GM23338 (cell line): ENCODE measurements at regions not wholly inside any gene's neighbourhood (a gene's known extent, or its start where the extent isn't known, plus 50 kb on each side); places are given as distances from the start of the nearest gene placed in this dataset.

ENCODE experiments used
- ATAC-seq: fragments of 200-7000 bp; cut with Tn5 transposase; 3 replicates; pipeline ENCODE4 v1.9.1; 2020
- DNase-seq: peaks from one replicate; pipeline ENCODE4 v3.0.0-alpha.2; 2015; ENCODE audit warnings: low spot score
- H2AFZ ChIP-seq: fragments of 200-600 bp; sonication (generic); 2 replicates; pipeline ENCODE4 v1.8.0; 2016; ENCODE audit warnings: antibody characterized with exemption, mild to moderate bottlenecking, moderate library complexity
- H3F3A ChIP-seq: fragments of 200-600 bp; sonication (generic); replicated peaks from 2 replicates; pipeline ENCODE4 v1.8.0; 2017; ENCODE audit warnings: antibody characterized with exemption, mixed run types, low read depth
- H3K27ac ChIP-seq: fragments of 200-600 bp; sonication (generic); 2 replicates; pipeline ENCODE4 v1.6.1; 2016; ENCODE audit warnings: low read depth
- H3K27me3 ChIP-seq: fragments of 200-600 bp; sonication (generic); 2 replicates; pipeline ENCODE4 v1.8.0; 2016; ENCODE audit warnings: mild to moderate bottlenecking, mixed run types, moderate library complexity; ENCODE audit not compliant: insufficient read depth
- H3K36me3 ChIP-seq: fragments of 200-600 bp; sonication (generic); 2 replicates; pipeline ENCODE4 v1.8.0; 2016; ENCODE audit warnings: mild to moderate bottlenecking; ENCODE audit not compliant: insufficient read depth
- H3K4me1 ChIP-seq: fragments of 200-600 bp; sonication (generic); 2 replicates; pipeline ENCODE4 v1.8.0; 2016; ENCODE audit warnings: mild to moderate bottlenecking, moderate library complexity; ENCODE audit not compliant: insufficient read depth
- H3K4me2 ChIP-seq: fragments of 200-600 bp; sonication (generic); 2 replicates; pipeline ENCODE4 v1.7.1; 2017; ENCODE audit warnings: mixed run types
- H3K4me3 ChIP-seq: fragments of 200-600 bp; sonication (generic); 2 replicates; pipeline ENCODE4 v1.6.1; 2016; ENCODE audit warnings: mixed run types
- H3K79me2 ChIP-seq: fragments of 200-600 bp; sonication (generic); replicated peaks from 2 replicates; pipeline ENCODE4 v1.8.0; 2017; ENCODE audit warnings: mild to moderate bottlenecking; ENCODE audit not compliant: insufficient read depth
- H3K9me2 ChIP-seq: fragments of 200-600 bp; sonication (generic); 2 replicates; pipeline ENCODE4 v1.8.0; 2017; ENCODE audit not compliant: insufficient read depth
- H4K20me1 ChIP-seq: fragments of 200-600 bp; sonication (generic); replicated peaks from 2 replicates; pipeline ENCODE4 v1.8.0; 2017; ENCODE audit warnings: mild to moderate bottlenecking; ENCODE audit not compliant: insufficient read depth
- H3K27ac Mint-ChIP-seq: 2 replicates; pipeline ENCODE4 v1.8.0; 2020; ENCODE audit warnings: inconsistent platforms, mild to moderate bottlenecking, moderate library complexity, mixed read lengths
- H3K27me3 Mint-ChIP-seq: 3 replicates; pipeline ENCODE4 v1.8.0; 2022; ENCODE audit warnings: low read depth, mild to moderate bottlenecking, moderate library complexity, mixed read lengths, inconsistent platforms; ENCODE audit not compliant: insufficient read depth, poor library complexity
- H3K36me3 Mint-ChIP-seq: 3 replicates; pipeline ENCODE4 v1.8.0; 2021; ENCODE audit warnings: low read depth, mild to moderate bottlenecking, inconsistent platforms, moderate library complexity, mixed read lengths
- H3K4me1 Mint-ChIP-seq: 3 replicates; pipeline ENCODE4 v1.8.0; 2020; ENCODE audit warnings: mild to moderate bottlenecking, inconsistent platforms, mixed read lengths
- H3K4me3 Mint-ChIP-seq: 3 replicates; pipeline ENCODE4 v1.8.0; 2021; ENCODE audit warnings: moderate library complexity, mild to moderate bottlenecking, inconsistent platforms, mixed read lengths
- H3K9me3 Mint-ChIP-seq: 3 replicates; pipeline ENCODE4 v1.8.0; 2020; ENCODE audit warnings: moderate library complexity, mild to moderate bottlenecking, inconsistent platforms, mixed read lengths
- CREB1 ChIP-seq: fragments of 250-450 bp; sonication (Bioruptor Pico); IDR thresholded peaks from 2 replicates; pipeline ENCODE4 v1.5.0; 2020; ENCODE audit warnings: low read depth, mild to moderate bottlenecking, moderate library complexity
- ETS1 ChIP-seq: IDR thresholded peaks from 2 replicates; pipeline ENCODE4 v1.6.1; 2016; ENCODE audit warnings: antibody characterized with exemption
- EZH2 ChIP-seq: fragments of 200-600 bp; sonication (generic); IDR thresholded peaks from one replicate; pipeline ENCODE4 v1.8.0; 2017; ENCODE audit warnings: antibody characterized with exemption, mild to moderate bottlenecking, low read depth; ENCODE audit not compliant: unreplicated experiment
- EZH2phosphoT487 ChIP-seq: fragments of 200-600 bp; sonication (generic); IDR thresholded peaks from one replicate; pipeline ENCODE4 v1.8.1; 2018; ENCODE audit warnings: antibody characterized with exemption; ENCODE audit not compliant: unreplicated experiment
- JUNB ChIP-seq: IDR thresholded peaks from one replicate; pipeline ENCODE4 v1.6.1; 2016; ENCODE audit warnings: antibody characterized with exemption; ENCODE audit not compliant: unreplicated experiment
- NANOG ChIP-seq: IDR thresholded peaks from 2 replicates; pipeline ENCODE4 v1.6.1; 2016; ENCODE audit warnings: antibody characterized with exemption, borderline replicate concordance
- POLR2AphosphoS5 ChIP-seq: IDR thresholded peaks from 2 replicates; pipeline ENCODE4 v1.6.1; 2016; ENCODE audit warnings: antibody characterized with exemption, low read depth
- ZNF331 ChIP-seq: fragments of 250-450 bp; sonication (Bioruptor Pico); IDR thresholded peaks from 2 replicates; pipeline ENCODE4 v1.5.0; 2020; ENCODE audit warnings: low read depth, mild to moderate bottlenecking, moderate library complexity
- TF ChIP-seq, protein P1 (sequence below): IDR thresholded peaks from one replicate; pipeline ENCODE4 v1.6.1; 2018; ENCODE audit warnings: antibody characterized with exemption; ENCODE audit not compliant: unreplicated experiment
- TF ChIP-seq, protein P2 (sequence below), 2 experiments: fragments of 200-600 bp in 1 of 2; sonication (generic) in 1 of 2; conservative IDR thresholded peaks; 2 replicates each; pipeline versions ENCODE4 v1.5.1 to v1.6.1; 2016 to 2017; ENCODE audit warnings: antibody characterized with exemption in 2 of 2, low read depth in 2 of 2, mild to moderate bottlenecking in 2 of 2, moderate library complexity in 1 of 2

- TF ChIP-seq CREB1 (CRISPR knock-in tag) (no peak), JUNB (no peak), ETS1 (no peak), NANOG (no peak), ZNF331 (CRISPR knock-in tag) (no peak), POLR2AphosphoS5 (no peak)
- TF ChIP-seq, protein P1, sequence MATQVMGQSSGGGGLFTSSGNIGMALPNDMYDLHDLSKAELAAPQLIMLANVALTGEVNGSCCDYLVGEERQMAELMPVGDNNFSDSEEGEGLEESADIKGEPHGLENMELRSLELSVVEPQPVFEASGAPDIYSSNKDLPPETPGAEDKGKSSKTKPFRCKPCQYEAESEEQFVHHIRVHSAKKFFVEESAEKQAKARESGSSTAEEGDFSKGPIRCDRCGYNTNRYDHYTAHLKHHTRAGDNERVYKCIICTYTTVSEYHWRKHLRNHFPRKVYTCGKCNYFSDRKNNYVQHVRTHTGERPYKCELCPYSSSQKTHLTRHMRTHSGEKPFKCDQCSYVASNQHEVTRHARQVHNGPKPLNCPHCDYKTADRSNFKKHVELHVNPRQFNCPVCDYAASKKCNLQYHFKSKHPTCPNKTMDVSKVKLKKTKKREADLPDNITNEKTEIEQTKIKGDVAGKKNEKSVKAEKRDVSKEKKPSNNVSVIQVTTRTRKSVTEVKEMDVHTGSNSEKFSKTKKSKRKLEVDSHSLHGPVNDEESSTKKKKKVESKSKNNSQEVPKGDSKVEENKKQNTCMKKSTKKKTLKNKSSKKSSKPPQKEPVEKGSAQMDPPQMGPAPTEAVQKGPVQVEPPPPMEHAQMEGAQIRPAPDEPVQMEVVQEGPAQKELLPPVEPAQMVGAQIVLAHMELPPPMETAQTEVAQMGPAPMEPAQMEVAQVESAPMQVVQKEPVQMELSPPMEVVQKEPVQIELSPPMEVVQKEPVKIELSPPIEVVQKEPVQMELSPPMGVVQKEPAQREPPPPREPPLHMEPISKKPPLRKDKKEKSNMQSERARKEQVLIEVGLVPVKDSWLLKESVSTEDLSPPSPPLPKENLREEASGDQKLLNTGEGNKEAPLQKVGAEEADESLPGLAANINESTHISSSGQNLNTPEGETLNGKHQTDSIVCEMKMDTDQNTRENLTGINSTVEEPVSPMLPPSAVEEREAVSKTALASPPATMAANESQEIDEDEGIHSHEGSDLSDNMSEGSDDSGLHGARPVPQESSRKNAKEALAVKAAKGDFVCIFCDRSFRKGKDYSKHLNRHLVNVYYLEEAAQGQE = no peak
Measured at GRCh38 chr10:125415006-125415633, 254.8 kb upstream of the CTBP2 start (continued).

DNA sequence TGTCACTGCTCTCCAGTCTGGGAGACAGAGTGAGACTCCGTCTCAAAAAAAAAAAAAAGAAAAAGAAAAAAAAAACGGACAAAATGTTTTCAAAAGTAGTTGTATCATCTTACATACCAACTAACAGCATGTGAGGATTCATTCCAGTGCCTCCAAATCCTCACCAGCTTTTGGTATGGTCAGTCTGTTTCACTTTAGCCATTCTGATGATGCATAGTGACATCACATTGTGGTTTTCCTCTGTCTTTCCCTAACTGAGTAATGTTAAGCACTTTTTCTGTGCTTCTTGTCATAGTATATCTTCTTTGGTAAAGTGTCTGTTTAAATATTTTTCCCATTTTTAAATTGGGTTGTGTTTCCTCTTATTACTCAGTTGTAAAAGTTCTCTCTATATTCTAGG is 251.4 kb upstream of the CTBP2 start:
- peaks cover 5% of the 10 kb centered on the region for H3K27me3 Mint-ChIP-seq
- H3K79me2 ChIP-seq = no peaks in the 10 kb centered on the region
- H3F3A ChIP-seq = no peaks in the 10 kb centered on the region
- H3K4me2 ChIP-seq = no peak overlapping the region
- no peak overlapping the region for H3K4me3 Mint-ChIP-seq
- no peaks in the 10 kb centered on the region; the same call in 1 of the 2 replicates for H4K20me1 ChIP-seq
- H3K27me3 ChIP-seq = no peaks in the 10 kb centered on the region
- no peaks in the 10 kb centered on the region; the same call in none of the 2 replicates for H3K9me2 ChIP-seq
- H3K36me3 ChIP-seq = no peaks in the 10 kb centered on the region
- no peak overlapping the region for H3K27ac Mint-ChIP-seq
- no peak overlapping the region for H2AFZ ChIP-seq
- H3K9me3 Mint-ChIP-seq = peaks cover 4% of the 10 kb centered on the region; the same call in 1 of the 3 replicates
- peaks cover 7% of the 10 kb centered on the region for H3K4me1 Mint-ChIP-seq
- no peak overlapping the region for H3K4me3 ChIP-seq
- ATAC-seq (no peak), DNase-seq (no peak)
- no peak overlapping the region for H3K27ac ChIP-seq
- H3K36me3 Mint-ChIP-seq = no peaks in the 10 kb centered on the region
- no peaks in the 10 kb centered on the region for H3K4me1 ChIP-seq
- TF ChIP-seq, protein P2, sequence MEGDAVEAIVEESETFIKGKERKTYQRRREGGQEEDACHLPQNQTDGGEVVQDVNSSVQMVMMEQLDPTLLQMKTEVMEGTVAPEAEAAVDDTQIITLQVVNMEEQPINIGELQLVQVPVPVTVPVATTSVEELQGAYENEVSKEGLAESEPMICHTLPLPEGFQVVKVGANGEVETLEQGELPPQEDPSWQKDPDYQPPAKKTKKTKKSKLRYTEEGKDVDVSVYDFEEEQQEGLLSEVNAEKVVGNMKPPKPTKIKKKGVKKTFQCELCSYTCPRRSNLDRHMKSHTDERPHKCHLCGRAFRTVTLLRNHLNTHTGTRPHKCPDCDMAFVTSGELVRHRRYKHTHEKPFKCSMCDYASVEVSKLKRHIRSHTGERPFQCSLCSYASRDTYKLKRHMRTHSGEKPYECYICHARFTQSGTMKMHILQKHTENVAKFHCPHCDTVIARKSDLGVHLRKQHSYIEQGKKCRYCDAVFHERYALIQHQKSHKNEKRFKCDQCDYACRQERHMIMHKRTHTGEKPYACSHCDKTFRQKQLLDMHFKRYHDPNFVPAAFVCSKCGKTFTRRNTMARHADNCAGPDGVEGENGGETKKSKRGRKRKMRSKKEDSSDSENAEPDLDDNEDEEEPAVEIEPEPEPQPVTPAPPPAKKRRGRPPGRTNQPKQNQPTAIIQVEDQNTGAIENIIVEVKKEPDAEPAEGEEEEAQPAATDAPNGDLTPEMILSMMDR (conservative IDR thresholded peaks at IDR 0.05; ENCODE audit: low read depth in 2 of 2) = no peak
- TF ChIP-seq EZH2 = no peak
- no peak for TF ChIP-seq EZH2phosphoT487
- TF ChIP-seq ZNF331 (CRISPR knock-in tag) = no peak
- no peak for TF ChIP-seq CREB1 (CRISPR knock-in tag)
- TF ChIP-seq POLR2AphosphoS5 = no peak
- no peak for TF ChIP-seq ETS1
